HG02885 (cell line): ENCODE measurements at regions not wholly inside any gene's neighbourhood (a gene's known extent, or its start where the extent isn't known, plus 50 kb on each side); places are given as distances from the start of the nearest gene placed in this dataset.

Experiments used
- ATAC-seq: cut with Tn5 transposase; IDR thresholded peaks from one replicate; pipeline ENCODE4 v1.9.1; 2021; ENCODE audit warnings: mild to moderate bottlenecking; ENCODE audit not compliant: unreplicated experiment, poor library complexity

DNA sequence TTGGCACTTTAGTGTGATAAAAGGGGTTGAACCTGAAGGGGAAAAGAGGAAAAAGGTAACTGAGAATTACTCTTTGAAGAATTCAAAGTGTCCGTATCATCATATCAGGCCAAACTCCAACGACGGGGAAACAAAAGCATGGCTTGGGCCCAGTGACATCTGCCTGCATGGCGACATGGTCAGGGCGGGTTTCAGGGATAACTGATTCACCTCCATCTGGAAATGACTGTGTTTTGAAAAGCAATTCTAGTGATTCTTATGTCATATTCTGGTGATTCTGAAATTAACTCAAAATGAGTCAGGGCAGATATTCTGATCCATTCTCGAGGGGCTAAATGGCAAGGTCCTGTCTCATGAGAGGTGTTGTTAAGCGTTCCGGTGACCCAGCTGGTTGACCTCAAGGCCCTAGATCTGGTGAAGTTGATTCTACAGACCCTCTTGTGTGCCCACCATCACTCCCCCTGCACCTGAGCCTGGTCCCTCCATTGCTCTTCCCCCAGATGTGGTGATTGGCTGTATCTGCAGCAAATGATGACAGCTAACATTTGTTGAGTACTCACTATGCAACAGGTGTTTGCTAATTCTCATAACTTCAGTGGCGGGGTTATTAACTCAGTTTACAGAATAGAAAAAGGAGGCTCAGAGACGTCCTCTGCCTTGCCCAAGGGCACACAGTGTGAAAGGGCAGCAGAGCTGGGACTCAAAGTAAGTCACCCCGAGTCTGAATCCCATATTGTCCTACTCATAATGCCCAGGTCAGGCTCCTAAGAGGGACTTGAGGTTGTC lies 251.8 kb downstream of the MAF start:
- ATAC-seq, result no peak

DNA sequence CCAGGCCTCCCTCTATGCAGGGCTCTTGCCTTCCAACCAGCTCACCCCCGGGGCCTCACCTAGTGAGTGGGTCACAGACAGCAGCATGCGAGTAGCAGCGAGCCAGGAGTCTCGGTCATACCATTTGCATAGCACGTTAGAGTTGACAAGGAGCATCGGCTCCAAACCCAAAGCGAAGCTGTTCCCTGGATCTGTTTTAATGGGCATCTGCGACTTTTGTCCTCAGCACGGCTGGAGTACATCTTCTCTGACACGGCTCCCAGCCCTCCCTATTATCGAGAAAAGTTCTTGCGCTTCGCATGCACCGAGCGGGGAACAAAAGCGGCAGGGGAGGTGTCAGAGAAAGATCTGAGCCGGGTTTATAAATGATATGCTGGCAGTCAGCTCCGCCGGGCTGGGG lies 253.3 kb downstream of the MAF start:
- no peak for ATAC-seq

DNA sequence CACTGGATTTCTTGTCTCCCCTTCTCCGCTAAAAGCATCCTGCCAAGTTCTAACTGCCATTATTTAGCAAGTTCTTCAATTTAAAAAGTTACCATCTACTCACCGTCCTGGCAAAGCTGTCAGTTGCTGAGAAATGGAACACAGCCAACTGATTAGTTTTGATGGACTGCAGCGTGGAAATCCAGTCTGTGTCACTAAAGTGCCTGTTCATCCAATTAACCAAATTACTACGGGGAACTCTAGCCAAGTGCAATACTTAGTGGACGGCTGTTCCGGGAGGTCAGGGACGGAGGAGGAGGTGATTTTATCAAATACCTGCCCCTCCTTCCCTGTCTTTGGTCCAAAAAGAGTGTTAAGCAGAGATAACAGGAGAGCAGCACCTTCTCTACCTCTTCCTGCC lies 260.7 kb downstream of the MAF start:
- ATAC-seq, result no peak

DNA sequence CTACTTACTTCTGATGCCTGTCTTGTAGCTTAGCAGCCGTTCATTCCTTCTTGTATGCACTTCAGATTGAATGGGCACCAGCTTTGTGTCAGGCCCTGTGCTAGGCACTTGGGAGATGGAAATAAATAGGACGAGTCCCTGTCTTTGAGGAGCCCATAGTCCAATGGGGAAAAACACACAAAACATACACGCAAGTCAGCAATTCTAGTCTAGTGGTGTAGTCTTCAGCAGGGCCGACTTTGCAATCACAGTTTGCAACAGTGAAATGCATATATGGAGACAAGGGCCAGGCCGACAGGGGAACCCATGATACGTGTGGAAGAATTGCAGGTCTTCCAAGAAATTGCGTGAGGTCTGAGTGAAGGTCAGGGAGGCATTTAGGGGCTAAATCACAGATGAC lies 262.6 kb downstream of the MAF start:
- no peak for ATAC-seq

DNA sequence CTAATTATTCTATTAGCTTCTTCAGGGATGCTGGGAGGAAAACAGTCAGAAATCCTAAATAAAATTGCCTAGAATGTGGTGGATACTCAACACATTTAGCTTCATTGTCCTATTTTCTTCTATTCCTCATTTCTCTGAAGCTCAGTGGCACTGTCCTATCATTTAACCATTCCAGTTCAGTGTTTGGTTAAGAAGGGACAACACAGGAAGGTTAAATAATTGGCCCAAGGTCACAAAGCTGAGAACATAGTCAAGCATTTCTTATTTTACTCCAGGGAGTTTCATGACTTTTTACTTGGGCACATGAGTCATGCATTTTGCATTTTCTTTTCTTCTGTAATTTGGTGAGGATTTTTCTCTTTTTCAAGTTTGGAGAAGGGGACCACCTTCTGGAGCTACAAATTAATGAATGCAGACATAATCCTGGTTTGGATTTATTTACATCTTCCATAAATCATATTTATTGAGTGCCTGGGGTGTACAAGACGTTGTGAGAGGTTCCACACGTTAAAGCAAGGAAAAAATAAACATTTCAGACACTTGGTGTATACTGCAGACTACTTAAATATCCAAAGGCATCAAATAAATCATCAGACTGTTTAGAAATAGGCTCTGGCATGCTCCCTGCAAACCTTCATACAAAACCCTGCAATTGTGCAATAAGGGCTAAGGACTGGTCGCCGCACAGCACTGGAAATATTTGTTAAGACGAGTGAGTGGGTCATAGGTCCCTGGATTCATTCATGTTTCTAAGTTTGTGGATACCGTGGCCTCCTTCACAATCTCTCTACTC lies 263.9 kb downstream of the MAF start:
- ATAC-seq, result no peak

DNA sequence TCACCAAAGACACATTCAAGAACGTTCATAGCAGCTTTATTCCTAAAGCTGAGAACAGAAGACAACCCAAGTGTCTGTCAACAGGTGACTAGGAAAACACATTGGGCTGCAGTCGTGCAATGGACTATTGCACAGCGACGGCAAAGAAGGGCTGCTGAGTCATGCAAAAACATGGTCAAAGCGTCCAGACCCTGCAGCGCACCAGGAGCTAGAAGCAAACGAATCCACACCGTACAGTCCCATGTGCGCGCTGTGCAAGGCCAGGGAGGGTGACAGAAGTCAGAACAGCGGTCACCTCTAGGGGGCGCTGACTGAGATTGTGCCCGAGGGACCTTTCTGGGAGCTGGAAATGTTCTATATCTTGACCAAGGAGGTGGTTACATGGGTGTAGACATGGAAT lies 266.4 kb downstream of the MAF start:
- ATAC-seq, result no peak

DNA sequence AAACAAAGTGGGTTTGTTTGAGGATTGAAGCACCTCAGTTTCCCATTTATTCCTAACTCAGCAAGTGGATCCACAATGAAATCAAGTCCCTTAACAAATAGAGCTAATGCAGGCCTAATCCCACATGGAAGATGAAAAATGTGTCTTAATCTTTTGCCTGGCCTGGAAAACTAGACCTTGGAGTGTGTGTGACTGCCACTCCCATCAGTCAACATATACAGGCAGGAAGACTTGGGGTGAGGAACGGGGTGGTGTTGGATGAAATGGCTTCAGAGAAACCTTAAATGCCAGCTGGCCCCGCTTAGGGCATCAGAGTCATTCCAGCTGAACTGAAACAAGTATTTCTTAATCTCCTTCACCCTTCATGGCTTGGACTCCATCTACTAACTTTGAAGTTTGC lies 269.5 kb downstream of the MAF start:
- ATAC-seq, result no peak

DNA sequence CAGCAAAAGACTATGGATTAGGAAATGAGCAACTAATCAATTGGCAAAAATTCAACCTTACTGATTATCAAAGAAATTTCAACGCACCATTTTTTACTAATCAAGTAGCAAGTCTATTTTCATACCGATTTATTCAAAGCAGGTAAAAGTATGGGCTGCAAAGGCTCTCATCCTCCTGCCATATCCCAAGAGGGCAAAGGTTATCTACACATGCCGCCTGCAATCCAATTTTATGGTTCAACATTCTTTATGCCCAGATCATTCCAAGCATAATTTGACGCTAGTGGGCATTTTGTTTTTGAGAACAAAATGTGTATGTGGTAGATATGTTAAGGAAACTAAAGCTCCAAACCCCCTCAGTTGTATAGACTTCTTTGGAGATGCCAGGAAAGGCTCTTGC lies 270.6 kb downstream of the MAF start:
- ATAC-seq, result no peak

DNA sequence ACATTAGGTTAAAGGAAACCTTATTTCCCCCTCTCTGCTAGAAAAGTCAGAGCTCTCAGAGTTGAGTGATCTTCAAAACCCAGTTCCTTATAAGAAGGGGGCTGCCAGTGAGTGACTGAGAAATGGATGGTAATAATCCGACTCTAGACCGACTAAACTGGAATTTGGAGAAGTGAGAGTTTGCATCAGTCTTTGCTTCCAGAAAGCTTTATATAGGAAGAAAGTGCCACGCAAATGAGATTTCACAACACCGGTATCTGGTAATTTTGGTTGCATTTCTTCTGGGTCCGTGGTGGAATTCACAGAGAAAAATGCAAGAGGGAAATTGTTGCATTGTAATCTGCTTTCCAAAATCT lies 271.4 kb downstream of the MAF start:
- no peak for ATAC-seq

DNA sequence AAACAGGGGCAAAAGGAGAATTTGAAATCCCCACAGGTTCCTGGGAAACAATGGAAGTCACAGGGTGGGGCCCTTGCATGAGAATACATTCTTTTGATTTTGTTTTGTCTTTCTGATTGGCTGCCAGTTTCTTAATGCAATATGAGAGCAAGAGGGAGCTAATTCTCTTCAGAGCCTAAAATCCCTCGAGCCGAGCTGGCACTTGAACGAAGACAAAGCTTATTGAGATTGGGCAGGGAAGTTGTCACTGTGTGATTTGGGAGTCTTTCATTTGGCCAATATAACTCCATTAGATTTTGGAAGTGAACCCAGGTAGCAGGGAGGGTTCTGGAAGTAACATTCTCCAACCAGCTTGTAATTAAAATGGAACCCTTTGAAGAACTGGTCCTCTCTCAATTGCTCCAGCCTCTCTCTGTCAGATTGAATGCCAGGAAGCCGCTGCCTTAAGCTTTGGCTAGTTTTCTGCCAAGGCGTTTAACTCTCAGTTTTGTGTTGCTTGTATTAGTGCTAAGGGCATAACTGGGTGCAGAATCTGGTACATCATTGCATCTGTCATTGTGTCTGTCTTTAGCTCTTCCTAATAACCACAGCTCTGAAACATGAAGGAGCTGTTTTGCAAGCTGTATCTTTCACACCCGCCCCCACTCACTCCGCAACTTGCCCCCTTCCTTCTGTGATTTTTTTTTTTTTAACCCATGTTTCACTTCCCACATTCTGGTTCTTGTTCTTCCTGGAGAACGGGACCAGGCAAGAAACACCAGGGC lies 272.0 kb downstream of the MAF start:
- no peak for ATAC-seq

DNA sequence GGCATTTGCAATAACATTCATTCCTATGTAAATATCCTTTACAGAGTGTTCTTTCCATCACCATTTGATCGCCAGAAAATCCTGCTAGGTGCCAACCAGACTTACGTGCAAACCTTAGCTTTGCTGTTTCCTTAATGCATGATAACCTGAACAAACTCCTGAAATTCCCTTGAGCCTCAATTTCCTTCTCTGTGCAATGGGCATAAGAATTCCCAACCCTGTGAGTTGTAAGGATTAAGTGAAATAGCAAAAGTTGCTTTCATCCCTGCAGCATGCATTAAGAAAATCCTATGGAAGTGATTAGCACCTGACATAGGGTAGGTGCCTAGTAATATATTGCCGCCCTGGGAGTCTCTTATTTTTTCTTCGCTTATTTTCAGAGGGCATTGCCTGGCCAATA lies 272.7 kb downstream of the MAF start:
- ATAC-seq, result no peak

DNA sequence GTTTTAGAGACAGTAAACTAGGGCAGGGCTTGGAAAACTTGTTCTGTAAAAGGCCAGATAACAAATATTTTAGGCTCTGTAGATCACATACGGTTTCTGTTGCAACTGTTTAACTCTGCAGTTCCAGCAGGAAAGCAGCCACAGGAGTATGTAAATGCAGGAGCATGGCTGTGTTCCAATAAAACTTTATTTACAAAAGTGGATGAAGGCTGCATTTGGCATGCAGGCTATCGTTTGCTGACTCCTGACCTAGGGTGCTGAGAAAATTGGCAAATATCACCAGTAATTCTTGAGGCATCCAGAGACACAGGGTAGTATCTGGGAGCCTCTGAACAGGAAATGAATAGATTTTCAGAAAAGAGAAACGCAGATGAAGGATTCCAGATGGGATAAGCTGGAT lies 274.0 kb downstream of the MAF start:
- ATAC-seq, result no peak

DNA sequence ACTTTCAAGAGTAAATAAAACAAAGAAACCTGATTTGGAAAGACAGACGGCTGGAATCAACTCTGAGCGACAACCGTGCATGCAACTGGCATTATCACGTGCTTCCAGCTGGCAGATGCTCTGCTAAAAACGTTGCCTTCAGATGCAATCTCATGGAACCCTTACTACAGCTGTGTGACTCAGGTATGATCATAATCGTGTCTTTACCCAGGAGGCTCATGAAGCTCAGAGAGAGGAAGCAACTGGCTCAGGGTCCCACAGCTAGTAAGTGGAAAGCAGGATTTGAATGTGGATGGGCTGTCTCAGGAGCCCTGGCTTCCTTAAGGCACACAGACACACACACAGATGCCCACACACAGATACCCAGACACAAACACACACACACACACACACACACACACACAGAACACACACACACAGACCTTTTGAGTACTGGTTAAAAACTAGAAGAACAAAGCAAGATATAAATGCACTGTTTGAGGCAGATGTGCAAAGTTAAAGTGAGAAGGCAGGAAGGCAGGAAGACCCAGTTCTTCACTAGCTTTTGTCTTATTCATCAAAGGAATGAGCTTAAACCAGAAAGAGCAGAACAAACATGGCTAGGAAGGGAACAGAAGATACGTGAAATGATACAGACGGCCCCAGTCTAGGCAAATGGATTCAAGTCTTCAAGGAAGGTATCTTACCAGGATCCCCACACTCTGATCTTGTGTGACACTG lies 275.2 kb downstream of the MAF start:
- no peak for ATAC-seq

DNA sequence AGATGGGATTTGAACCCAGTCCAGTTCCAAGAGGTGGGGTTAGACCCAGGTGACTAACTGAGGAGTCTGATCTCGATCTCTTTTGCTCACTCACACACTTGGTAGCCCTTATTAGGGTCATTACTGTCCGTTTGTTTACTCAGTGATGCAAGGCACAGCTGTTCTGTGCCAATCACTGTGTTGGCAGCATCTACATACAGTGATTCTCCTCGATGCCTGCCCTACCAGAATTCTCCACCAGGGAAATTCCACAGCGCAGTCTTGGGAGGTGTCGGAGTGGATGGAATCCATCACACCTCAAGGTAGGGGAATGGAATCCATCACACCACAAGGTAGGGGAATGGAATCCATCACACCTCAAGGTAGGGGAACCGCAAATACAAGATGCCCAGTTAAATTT lies 279.6 kb downstream of the MAF start:
- ATAC-seq, result no peak

DNA sequence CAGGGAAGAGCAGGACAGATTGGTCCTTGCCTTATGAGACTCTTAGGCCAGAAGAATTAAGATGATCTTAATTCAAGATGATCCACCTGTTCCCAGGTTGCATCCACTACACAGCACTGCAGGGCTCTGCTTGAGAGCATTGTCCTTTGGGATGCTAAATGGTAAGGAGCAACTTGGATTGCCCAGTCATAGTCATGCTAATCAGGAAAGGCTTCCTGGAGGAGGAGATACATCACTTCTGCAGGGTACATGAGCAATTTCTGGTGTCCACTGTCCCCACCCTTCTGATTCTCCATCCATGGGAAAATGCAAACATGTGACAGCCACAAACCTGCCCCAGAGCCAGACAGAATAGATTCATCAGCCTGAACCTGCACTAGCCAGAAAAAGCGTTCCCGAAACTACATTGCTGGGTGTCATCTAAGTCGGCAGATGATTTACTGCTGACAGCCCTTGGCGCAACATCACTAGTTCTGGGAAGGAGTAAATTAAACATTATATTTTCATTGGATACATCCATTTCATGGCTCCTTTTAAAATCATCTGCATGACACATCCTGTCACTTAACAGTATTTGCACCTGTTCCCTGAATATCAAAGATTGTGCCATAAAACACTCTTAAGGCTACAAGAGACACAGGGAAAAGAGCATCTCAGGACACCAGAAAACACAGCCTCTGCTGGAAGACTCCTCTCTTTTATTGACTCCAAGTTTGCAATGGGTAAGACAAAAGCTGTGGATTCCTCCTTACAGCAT lies 282.2 kb downstream of the MAF start:
- ATAC-seq, result no peak

DNA sequence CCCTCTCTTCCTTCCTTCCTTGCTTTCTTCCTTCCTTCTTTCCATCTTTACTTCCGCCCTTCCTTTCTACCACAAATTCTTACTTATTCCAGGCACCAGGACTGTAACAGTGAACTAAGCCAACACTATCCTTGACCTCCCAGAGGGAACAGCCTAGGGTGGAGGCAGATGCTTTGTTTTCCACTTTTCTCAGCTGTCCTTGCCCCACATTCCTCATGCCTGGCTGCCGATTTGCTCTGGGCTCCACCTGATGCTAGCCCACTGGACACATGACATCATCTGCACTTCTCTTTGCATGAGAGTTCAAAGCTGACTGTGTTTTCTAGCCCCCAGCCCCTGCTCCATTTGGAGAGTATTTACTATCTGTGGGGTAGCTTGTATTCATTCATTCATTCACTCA lies 283.0 kb downstream of the MAF start:
- ATAC-seq, result no peak

DNA sequence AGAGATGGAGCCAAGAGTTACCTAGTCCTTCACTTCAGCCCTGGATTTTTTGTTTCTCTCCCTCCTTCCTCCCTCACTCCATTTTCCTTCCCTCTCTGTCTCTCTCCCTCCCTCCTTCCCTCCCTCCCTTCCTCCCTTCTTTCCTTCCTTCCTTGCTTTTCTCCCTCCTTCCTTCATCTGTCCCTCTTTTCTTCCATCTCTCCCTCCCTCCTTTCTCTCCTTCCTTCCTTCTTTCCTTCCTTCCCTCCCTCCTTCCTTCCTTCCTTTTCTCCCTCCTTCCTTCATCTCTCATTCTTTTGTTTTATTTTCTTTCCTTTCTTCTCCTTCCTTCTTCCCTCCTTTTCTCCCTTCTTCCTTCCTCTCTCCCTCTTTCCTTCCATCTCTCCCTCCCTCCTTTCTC lies 283.5 kb downstream of the MAF start:
- ATAC-seq, result no peak

DNA sequence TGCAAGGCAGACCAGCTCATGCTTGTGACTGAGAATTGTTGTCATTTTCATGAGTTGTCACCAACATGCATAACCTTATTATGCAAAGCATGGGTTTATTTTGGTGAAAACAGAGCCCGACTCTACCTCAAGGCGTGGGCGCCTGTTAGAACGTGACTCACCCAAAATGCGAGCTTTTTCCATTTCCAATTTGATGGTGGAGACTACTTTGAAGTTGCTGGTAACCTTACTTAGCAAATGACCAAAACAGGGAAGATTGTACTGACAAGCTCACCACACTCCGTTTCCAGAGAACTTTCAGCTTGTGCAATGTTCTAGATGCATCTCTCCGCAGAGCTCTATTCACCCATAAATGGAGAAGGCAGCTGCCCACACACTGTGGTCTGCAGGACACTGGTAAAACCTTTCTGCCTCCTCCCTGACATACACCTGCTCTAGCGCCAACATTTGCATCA lies 284.5 kb downstream of the MAF start:
- ATAC-seq, result peak; percentile 91

DNA sequence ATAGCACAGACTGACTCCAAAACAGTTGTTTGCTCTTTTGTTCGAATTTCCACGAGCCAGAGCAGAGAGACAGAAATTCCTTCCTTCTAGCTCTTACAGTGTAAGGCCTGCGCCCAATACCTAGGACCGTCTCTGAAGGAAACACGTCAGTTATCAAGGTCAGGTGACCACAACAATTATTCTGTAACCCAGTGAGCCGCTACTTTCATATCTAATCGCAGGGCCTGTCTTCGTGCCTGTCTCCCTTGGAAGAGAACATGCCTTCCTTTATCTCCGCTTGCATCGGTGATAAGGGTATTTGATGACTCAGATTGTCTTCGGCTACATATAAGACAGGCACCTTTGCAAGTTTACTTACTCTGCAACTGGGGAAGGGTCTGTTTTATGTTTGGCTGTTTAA lies 288.0 kb downstream of the MAF start:
- ATAC-seq, result no peak

DNA sequence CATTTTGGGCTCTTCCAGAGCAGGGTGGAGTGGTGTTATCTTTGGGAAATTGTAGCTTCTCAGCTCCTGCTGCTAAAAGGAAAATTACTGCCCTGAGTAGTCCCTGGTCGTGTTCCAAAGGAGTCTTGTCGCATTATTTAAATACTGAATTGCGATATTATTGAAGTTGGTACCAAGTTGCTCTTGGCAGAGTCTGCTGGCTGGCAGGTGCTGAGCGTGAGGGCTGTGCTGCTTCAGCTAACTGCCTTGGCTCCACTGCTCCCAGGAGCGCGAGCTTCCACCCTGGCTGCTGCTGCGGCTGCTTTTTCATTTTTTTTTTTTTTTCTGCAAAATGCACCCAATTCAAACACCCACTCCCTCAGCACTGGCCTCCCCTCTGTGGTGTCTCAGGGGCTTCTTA lies 289.8 kb downstream of the MAF start:
- ATAC-seq, result no peak
